Panc1 (cell line): ENCODE measurements at regions not wholly inside any gene's neighbourhood (a gene's known extent, or its start where the extent isn't known, plus 50 kb on each side); places are given as distances from the start of the nearest gene placed in this dataset.

Experiments
- POLR2AphosphoS5 ChIP-seq: IDR thresholded peaks from 2 replicates; pipeline ENCODE4 v1.6.1; 2012; ENCODE audit warnings: mild to moderate bottlenecking, low read depth, low read length, moderate library complexity
- SIN3A ChIP-seq: IDR thresholded peaks from 2 replicates; pipeline ENCODE4 v1.6.1; 2012; ENCODE audit warnings: low read depth, mild to moderate bottlenecking, low read length, moderate library complexity, borderline replicate concordance; ENCODE audit not compliant: insufficient read depth
- TF ChIP-seq, protein P1 (sequence below): fragments of 450-650 bp; IDR thresholded peaks from 2 replicates; pipeline ENCODE4 v1.5.1; 2017; ENCODE audit warnings: mild to moderate bottlenecking
- TF ChIP-seq, protein P2 (sequence below), 2 experiments: IDR thresholded peaks; 2 replicates each; pipeline ENCODE4 v1.6.1; 2011 to 2012; ENCODE audit warnings: low read depth in 2 of 2, control low read depth in 1 of 2, low read length in 1 of 2, mild to moderate bottlenecking in 1 of 2, moderate library complexity in 1 of 2; ENCODE audit not compliant: insufficient read depth in 1 of 2

DNA sequence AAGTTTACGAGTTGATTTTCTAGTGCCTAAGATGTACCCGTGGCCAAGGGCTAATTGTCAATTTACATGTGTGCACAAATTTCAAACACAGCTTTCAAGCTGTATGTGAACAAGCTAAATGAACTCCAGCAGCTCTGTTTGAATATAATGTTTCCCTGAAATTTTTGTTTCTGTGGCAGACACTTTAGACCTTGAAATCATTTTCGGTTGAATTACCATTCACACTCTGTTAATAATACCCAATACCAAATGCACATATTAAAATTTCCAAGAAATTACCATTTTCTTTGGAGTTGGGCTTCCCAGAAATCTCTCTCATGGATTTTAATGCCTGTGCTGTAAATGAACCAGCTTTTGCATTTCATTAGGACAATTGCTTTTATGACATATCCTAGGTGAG, 506.1 kb upstream of the ID4 start:
- TF ChIP-seq, protein P1, sequence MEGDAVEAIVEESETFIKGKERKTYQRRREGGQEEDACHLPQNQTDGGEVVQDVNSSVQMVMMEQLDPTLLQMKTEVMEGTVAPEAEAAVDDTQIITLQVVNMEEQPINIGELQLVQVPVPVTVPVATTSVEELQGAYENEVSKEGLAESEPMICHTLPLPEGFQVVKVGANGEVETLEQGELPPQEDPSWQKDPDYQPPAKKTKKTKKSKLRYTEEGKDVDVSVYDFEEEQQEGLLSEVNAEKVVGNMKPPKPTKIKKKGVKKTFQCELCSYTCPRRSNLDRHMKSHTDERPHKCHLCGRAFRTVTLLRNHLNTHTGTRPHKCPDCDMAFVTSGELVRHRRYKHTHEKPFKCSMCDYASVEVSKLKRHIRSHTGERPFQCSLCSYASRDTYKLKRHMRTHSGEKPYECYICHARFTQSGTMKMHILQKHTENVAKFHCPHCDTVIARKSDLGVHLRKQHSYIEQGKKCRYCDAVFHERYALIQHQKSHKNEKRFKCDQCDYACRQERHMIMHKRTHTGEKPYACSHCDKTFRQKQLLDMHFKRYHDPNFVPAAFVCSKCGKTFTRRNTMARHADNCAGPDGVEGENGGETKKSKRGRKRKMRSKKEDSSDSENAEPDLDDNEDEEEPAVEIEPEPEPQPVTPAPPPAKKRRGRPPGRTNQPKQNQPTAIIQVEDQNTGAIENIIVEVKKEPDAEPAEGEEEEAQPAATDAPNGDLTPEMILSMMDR: no peak
- no peak for TF ChIP-seq POLR2AphosphoS5
- TF ChIP-seq, protein P2, sequence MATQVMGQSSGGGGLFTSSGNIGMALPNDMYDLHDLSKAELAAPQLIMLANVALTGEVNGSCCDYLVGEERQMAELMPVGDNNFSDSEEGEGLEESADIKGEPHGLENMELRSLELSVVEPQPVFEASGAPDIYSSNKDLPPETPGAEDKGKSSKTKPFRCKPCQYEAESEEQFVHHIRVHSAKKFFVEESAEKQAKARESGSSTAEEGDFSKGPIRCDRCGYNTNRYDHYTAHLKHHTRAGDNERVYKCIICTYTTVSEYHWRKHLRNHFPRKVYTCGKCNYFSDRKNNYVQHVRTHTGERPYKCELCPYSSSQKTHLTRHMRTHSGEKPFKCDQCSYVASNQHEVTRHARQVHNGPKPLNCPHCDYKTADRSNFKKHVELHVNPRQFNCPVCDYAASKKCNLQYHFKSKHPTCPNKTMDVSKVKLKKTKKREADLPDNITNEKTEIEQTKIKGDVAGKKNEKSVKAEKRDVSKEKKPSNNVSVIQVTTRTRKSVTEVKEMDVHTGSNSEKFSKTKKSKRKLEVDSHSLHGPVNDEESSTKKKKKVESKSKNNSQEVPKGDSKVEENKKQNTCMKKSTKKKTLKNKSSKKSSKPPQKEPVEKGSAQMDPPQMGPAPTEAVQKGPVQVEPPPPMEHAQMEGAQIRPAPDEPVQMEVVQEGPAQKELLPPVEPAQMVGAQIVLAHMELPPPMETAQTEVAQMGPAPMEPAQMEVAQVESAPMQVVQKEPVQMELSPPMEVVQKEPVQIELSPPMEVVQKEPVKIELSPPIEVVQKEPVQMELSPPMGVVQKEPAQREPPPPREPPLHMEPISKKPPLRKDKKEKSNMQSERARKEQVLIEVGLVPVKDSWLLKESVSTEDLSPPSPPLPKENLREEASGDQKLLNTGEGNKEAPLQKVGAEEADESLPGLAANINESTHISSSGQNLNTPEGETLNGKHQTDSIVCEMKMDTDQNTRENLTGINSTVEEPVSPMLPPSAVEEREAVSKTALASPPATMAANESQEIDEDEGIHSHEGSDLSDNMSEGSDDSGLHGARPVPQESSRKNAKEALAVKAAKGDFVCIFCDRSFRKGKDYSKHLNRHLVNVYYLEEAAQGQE (IDR thresholded peaks at IDR 0.05; ENCODE audit: insufficient read depth in 1 of 2, low read depth in 2 of 2, low read length in 1 of 2): no peak
- TF ChIP-seq SIN3A: no peak
